HEK293T (cell line): ENCODE measurements at regions not wholly inside any gene's neighbourhood (a gene's known extent, or its start where the extent isn't known, plus 50 kb on each side); places are given as distances from the start of the nearest gene placed in this dataset.

Source experiments
- FOXM1 ChIP-seq: fragments of 450-650 bp; IDR thresholded peaks from 2 replicates; pipeline ENCODE4 v1.6.1; 2017; ENCODE audit warnings: mild to moderate bottlenecking, borderline replicate concordance
- NFRKB ChIP-seq: fragments of 450-650 bp; IDR thresholded peaks from 2 replicates; pipeline ENCODE4 v1.6.1; 2016; ENCODE audit warnings: mild to moderate bottlenecking, moderate library complexity
- SP1 ChIP-seq: fragments of 450-650 bp; IDR thresholded peaks from 2 replicates; pipeline ENCODE4 v1.6.1; 2017
- TARDBP ChIP-seq: fragments of 450-650 bp; IDR thresholded peaks from 2 replicates; pipeline ENCODE4 v1.6.1; 2016
- TF ChIP-seq, protein P1 (sequence below): fragments of 450-650 bp; IDR thresholded peaks from 2 replicates; pipeline ENCODE4 v1.6.1; 2016

GRCh38 chr15:35827141-35827540, 281.2 kb upstream of the DPH6 start:
- TF ChIP-seq FOXM1: no peak
- no peak for TF ChIP-seq SP1
- no peak for TF ChIP-seq TARDBP
- TF ChIP-seq NFRKB: no peak
- TF ChIP-seq, protein P1, sequence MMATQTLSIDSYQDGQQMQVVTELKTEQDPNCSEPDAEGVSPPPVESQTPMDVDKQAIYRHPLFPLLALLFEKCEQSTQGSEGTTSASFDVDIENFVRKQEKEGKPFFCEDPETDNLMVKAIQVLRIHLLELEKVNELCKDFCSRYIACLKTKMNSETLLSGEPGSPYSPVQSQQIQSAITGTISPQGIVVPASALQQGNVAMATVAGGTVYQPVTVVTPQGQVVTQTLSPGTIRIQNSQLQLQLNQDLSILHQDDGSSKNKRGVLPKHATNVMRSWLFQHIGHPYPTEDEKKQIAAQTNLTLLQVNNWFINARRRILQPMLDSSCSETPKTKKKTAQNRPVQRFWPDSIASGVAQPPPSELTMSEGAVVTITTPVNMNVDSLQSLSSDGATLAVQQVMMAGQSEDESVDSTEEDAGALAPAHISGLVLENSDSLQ: no peak
